Endothelial cell of umbilical vein (primary cell): ENCODE measurements at regions not wholly inside any gene's neighbourhood (a gene's known extent, or its start where the extent isn't known, plus 50 kb on each side); places are given as distances from the start of the nearest gene placed in this dataset.

Experiments used
- BruUV-seq: library from RNA; stranded (reverse); fragments of 400-500 nt; replicated peaks from 2 replicates; lab custom pipeline; 2021; lab: Mats Ljungman, UMichigan
- CTCF ChIA-PET: fragments of 300-600, 350-600 bp; sonication (Branson Sonifier 250); formaldehyde crosslinking; loops from one replicate; lab custom pipeline; 2021; ENCODE audit warnings: antibody characterized with exemption, inconsistent platforms; lab: Charles Lee
- POLR2A ChIA-PET: fragments of 300-600, 350-600 bp; sonication (Branson Sonifier 250); formaldehyde crosslinking; loops from one replicate; lab custom pipeline; 2021; ENCODE audit warnings: antibody characterized with exemption, inconsistent platforms; lab: Charles Lee
- DNase-seq: peaks from one replicate; pipeline ENCODE4 v3.0.0-alpha.2; 2011; ENCODE audit warnings: low read depth, low spot score
- FAIRE-seq: peaks from 2 replicates; lab custom pipeline; 2011; peaks lifted over from hg19 to GRCh38; lab: Jason Lieb, UNC
- H2AFZ ChIP-seq: 2 replicates; pipeline ENCODE4 v1.6.0; 2012; ENCODE audit warnings: low read depth, low read length, control low read depth, inconsistent platforms
- H3K27ac ChIP-seq: 2 replicates; pipeline ENCODE4 v1.5.1; 2011; ENCODE audit warnings: low read depth, mild to moderate bottlenecking, control low read depth, low read length, moderate library complexity; ENCODE audit not compliant: insufficient read depth
- H3K27me3 ChIP-seq, 2 experiments: 2 replicates each; pipeline versions ENCODE4 v1.6.0 to v1.6.1; 2011; ENCODE audit warnings: low read length in 2 of 2, mixed read lengths in 1 of 2; ENCODE audit not compliant: control insufficient read depth in 2 of 2, insufficient read depth in 2 of 2
- H3K36me3 ChIP-seq, 2 experiments: 2 replicates in 1 of 2; 3 replicates in 1 of 2; pipeline ENCODE4 v1.5.1; 2011; ENCODE audit warnings: low read length in 2 of 2, mild to moderate bottlenecking in 1 of 2, moderate library complexity in 1 of 2; ENCODE audit not compliant: control insufficient read depth in 2 of 2, insufficient read depth in 2 of 2; ENCODE audit errors: extremely low read depth in 1 of 2
- H3K4me1 ChIP-seq: 3 replicates; pipeline ENCODE4 v1.5.1; 2011; ENCODE audit warnings: mild to moderate bottlenecking, low read length; ENCODE audit not compliant: control insufficient read depth, insufficient read depth; ENCODE audit errors: extremely low read depth
- H3K4me2 ChIP-seq: 2 replicates; pipeline ENCODE4 v1.6.1; 2011; ENCODE audit warnings: low read length, control low read depth, mixed read lengths; ENCODE audit not compliant: insufficient read depth
- H3K4me3 ChIP-seq, 3 experiments: fragments of 200-600 bp in 1 of 3; sonication (generic), shearing (Covaris generic) in 1 of 3; replicated peaks in 1 of 3; 2 replicates each; pipeline ENCODE4 v1.5.1; 2011 to 2016; ENCODE audit warnings: control low read depth in 3 of 3, low read length in 3 of 3, mild to moderate bottlenecking in 2 of 3, inconsistent platforms in 1 of 3, low read depth in 1 of 3, moderate library complexity in 1 of 3; ENCODE audit not compliant: insufficient read depth in 1 of 3
- H3K79me2 ChIP-seq: 2 replicates; pipeline ENCODE4 v1.6.0; 2012; ENCODE audit warnings: low read length, inconsistent platforms; ENCODE audit not compliant: control insufficient read depth, insufficient read depth
- H3K9ac ChIP-seq: replicated peaks from 2 replicates; pipeline ENCODE3; 2011; ENCODE audit warnings: low read length, control low read depth; ENCODE audit not compliant: insufficient read depth; ENCODE audit errors: extremely low read depth
- H3K9me1 ChIP-seq: replicated peaks from 3 replicates; pipeline ENCODE4 v1.6.0; 2011; ENCODE audit warnings: mild to moderate bottlenecking, low read length; ENCODE audit not compliant: control insufficient read depth, insufficient read depth; ENCODE audit errors: extremely low read depth
- H3K9me3 ChIP-seq: replicated peaks from 2 replicates; pipeline ENCODE4 v1.5.1; 2012; ENCODE audit warnings: low read length, inconsistent platforms; ENCODE audit not compliant: control insufficient read depth, insufficient read depth
- H4K20me1 ChIP-seq: replicated peaks from 2 replicates; pipeline ENCODE3; 2011; ENCODE audit warnings: mild to moderate bottlenecking, low read length; ENCODE audit not compliant: control insufficient read depth, insufficient read depth; ENCODE audit errors: extremely low read depth
- EZH2 ChIP-seq: IDR thresholded peaks from 2 replicates; pipeline ENCODE4 v1.6.1; 2012; ENCODE audit warnings: borderline replicate concordance, low read depth, mild to moderate bottlenecking, moderate library complexity, low read length, inconsistent platforms; ENCODE audit not compliant: severe bottlenecking
- FOS ChIP-seq: IDR thresholded peaks from 2 replicates; pipeline ENCODE4 v1.6.1; 2011; ENCODE audit warnings: mild to moderate bottlenecking, low read length, moderate library complexity, borderline replicate concordance; ENCODE audit not compliant: insufficient read depth
- GATA2 ChIP-seq: IDR thresholded peaks from 2 replicates; pipeline ENCODE4 v1.7.0; 2011; ENCODE audit warnings: low read depth, mild to moderate bottlenecking, moderate library complexity, mixed read lengths, low read length; ENCODE audit not compliant: insufficient read length, insufficient read depth
- JUN ChIP-seq: IDR thresholded peaks from 2 replicates; pipeline ENCODE4 v1.6.1; 2011; ENCODE audit warnings: borderline replicate concordance, low read depth; ENCODE audit not compliant: insufficient read length, insufficient read depth
- MAX ChIP-seq: IDR thresholded peaks from 2 replicates; pipeline ENCODE4 v1.6.1; 2011; ENCODE audit not compliant: insufficient read depth, insufficient read length
- MYC ChIP-seq: IDR thresholded peaks from one replicate; pipeline ENCODE4 v1.6.1; 2011; ENCODE audit warnings: mild to moderate bottlenecking, low read depth, low read length
- POLR2A ChIP-seq: IDR thresholded peaks from 2 replicates; pipeline ENCODE4 v1.6.1; 2012; ENCODE audit warnings: low read depth, mild to moderate bottlenecking, control low read depth, low read length
- POLR2AphosphoS5 ChIP-seq: IDR thresholded peaks from 2 replicates; pipeline ENCODE4 v1.6.1; 2012; ENCODE audit warnings: low read depth, mild to moderate bottlenecking, control low read depth, low read length, moderate library complexity; ENCODE audit not compliant: insufficient read depth
- dilution Hi-C: fragments of 300-500 bp; cut with MboI; formaldehyde crosslinking; loops from one replicate; pipeline ENCODE4 v1.15.0; 2019; ENCODE audit warnings: low sequenced_read_pairs; ENCODE audit not compliant: extremely low pct_ligation_motif_present
- intact Hi-C: fragments of 100-400 bp; cut with micrococcal nuclease; formaldehyde crosslinking; loops from one replicate; pipeline ENCODE4 v1.10.0; 2022
- TF ChIP-seq, protein P1 (sequence below), 2 donors: IDR thresholded peaks; 1 replicate in 1 of 2; 2 replicates in 1 of 2; pipeline ENCODE4 v1.5.1; 2011; ENCODE audit warnings: low read length in 2 of 2, mild to moderate bottlenecking in 2 of 2, moderate library complexity in 2 of 2, control low read depth in 1 of 2, inconsistent platforms in 1 of 2, low read depth in 1 of 2; ENCODE audit not compliant: insufficient read depth in 1 of 2; ENCODE audit errors: extremely low read depth in 1 of 2

GRCh38 chr19:32168111-32168510 lies 177.3 kb upstream of the ZNF507 start:
- TF ChIP-seq FOS (no peak), EZH2 (no peak), POLR2AphosphoS5 (no peak), MAX (no peak), POLR2A (no peak), MYC (no peak), JUN (no peak), GATA2 (no peak)
- TF ChIP-seq, protein P1, sequence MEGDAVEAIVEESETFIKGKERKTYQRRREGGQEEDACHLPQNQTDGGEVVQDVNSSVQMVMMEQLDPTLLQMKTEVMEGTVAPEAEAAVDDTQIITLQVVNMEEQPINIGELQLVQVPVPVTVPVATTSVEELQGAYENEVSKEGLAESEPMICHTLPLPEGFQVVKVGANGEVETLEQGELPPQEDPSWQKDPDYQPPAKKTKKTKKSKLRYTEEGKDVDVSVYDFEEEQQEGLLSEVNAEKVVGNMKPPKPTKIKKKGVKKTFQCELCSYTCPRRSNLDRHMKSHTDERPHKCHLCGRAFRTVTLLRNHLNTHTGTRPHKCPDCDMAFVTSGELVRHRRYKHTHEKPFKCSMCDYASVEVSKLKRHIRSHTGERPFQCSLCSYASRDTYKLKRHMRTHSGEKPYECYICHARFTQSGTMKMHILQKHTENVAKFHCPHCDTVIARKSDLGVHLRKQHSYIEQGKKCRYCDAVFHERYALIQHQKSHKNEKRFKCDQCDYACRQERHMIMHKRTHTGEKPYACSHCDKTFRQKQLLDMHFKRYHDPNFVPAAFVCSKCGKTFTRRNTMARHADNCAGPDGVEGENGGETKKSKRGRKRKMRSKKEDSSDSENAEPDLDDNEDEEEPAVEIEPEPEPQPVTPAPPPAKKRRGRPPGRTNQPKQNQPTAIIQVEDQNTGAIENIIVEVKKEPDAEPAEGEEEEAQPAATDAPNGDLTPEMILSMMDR (IDR thresholded peaks at IDR 0.05; ENCODE audit: extremely low read depth in 1 of 2, insufficient read depth in 1 of 2, low read depth in 1 of 2, low read length in 2 of 2): no peak
- CTCF ChIA-PET: no interaction called here
- Histone ChIP-seq H3K4me2 (no peak overlapping the region), H3K36me3 (no peaks in the 10 kb centered on the region), H3K27me3 (no peaks in the 10 kb centered on the region), H3K9ac (no peak overlapping the region), H3K27ac (no peak overlapping the region), H3K4me1 (no peaks in the 10 kb centered on the region), H3K4me3 (no peak overlapping the region), H4K20me1 (no peaks in the 10 kb centered on the region), H3K79me2 (no peaks in the 10 kb centered on the region), H2AFZ (no peak overlapping the region), H3K9me3 (no peaks in the 10 kb centered on the region), H3K9me1 (no peaks in the 10 kb centered on the region)
- DNase-seq (no peak), FAIRE-seq (no peak)
- dilution Hi-C loops: no loop called here
- no TSS peak for BruUV-seq
- POLR2A ChIA-PET: no interaction called here
- intact Hi-C loops: no loop called here
